Activated CD4-positive, alpha-beta T cell treated with anti-CD3 and anti-CD28 coated beads, Interleukin-2, amount 50 U/mL, for 16 hours (primary cell): ENCODE measurements at regions not wholly inside any gene's neighbourhood (a gene's known extent, or its start where the extent isn't known, plus 50 kb on each side); places are given as distances from the start of the nearest gene placed in this dataset.

Experiments used
- DNase-seq: peaks from one replicate; pipeline ENCODE4 v3.0.0-alpha.2; 2020

GRCh38 chr15:60057554-60057953 is 53.4 kb downstream of the FOXB1 start:
- DNase-seq, result no peak

GRCh38 chr15:60059186-60059585 is 55.1 kb downstream of the FOXB1 start:
- DNase-seq, result no peak

GRCh38 chr15:60061758-60062157 is 57.6 kb downstream of the FOXB1 start:
- no peak for DNase-seq

GRCh38 chr15:60062826-60063225 is 58.7 kb downstream of the FOXB1 start:
- no peak for DNase-seq

- no peak for DNase-seq
Measured at GRCh38 chr15:60065951-60066350, 61.8 kb downstream of the FOXB1 start.

GRCh38 chr15:60070838-60071493 is 66.9 kb downstream of the FOXB1 start:
- DNase-seq, result no peak

- no peak for DNase-seq
Measured at GRCh38 chr15:60072826-60073465, 68.8 kb downstream of the FOXB1 start.

GRCh38 chr15:60073466-60073840 is 69.3 kb downstream of the FOXB1 start:
- no peak for DNase-seq

GRCh38 chr15:60074181-60074885 is 70.2 kb downstream of the FOXB1 start:
- DNase-seq, result peak; percentile 30

- DNase-seq, result peak; percentile 67
Measured at GRCh38 chr15:60076045-60076444, 71.9 kb downstream of the FOXB1 start.

GRCh38 chr15:60076582-60077276 is 72.6 kb downstream of the FOXB1 start:
- DNase-seq, result peak; percentile 48

GRCh38 chr15:60077581-60078359 is 73.7 kb downstream of the FOXB1 start:
- peak; percentile 65 for DNase-seq

GRCh38 chr15:60079210-60079609 is 75.1 kb downstream of the FOXB1 start:
- DNase-seq, result no peak

- DNase-seq, result no peak
Measured at GRCh38 chr15:60081976-60082375, 77.9 kb downstream of the FOXB1 start.

- DNase-seq, result no peak
Measured at GRCh38 chr15:60083318-60083717, 79.2 kb downstream of the FOXB1 start.

GRCh38 chr15:60086681-60087429 is 82.7 kb downstream of the FOXB1 start:
- peak; percentile 36 for DNase-seq

- no peak for DNase-seq
Measured at GRCh38 chr15:60087561-60087960, 83.5 kb downstream of the FOXB1 start.

GRCh38 chr15:60090747-60091146 is 86.6 kb downstream of the FOXB1 start:
- no peak for DNase-seq

- DNase-seq, result no peak
Measured at GRCh38 chr15:60091157-60091556, 87.0 kb downstream of the FOXB1 start.

GRCh38 chr15:60091911-60092310 is 87.8 kb downstream of the FOXB1 start:
- DNase-seq, result no peak

- DNase-seq, result no peak
Measured at GRCh38 chr15:60093273-60094067, 89.4 kb downstream of the FOXB1 start.
